Left renal pelvis (tissue), 4 donors: ENCODE measurements at regions not wholly inside any gene's neighbourhood (a gene's known extent, or its start where the extent isn't known, plus 50 kb on each side); places are given as distances from the start of the nearest gene placed in this dataset.

ENCODE experiments used
- DNase-seq, 4 donors: peaks; one replicate each; pipeline ENCODE4 v3.0.0-alpha.2; 2013; ENCODE audit warnings: low read depth in 4 of 4, low spot score in 3 of 4

DNA sequence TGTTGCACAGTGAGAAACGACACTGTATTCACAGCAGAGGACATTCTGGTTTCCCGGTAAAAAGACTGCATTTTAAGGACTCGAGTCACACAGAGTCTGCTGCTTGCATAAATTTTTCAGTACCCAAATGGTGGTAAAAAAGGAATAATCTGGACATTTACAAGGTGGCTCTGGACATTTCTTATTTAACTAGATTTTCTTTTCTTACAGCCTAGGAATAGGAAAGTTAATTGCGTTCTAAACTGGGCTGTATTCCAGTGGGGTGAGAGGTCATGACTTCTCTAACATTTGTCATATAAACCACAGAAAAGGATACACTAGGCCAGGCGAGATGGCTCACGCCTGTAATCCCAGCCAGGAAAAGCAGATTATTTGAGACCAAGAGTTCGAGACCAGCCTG is 237.5 kb upstream of the KLF6 start:
- no peak for DNase-seq

DNA sequence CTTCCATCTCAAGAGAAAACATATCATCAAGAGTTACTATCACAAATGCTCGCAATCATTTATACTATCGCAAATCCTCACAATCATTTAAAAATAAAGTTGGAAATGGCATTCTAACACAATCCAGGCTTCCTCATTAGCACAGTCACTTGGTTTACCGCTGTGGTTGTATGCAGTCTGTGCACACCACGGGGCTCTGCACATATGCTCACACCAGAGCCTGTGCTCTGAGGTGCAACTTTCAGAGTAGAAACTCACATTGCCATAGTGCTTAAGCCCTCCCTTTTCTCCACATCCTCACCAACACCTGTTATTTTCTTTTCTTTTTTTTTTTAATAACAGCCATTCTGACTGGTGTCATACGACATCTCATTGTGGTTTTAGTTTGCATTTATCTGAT is 235.6 kb upstream of the KLF6 start:
- no peak for DNase-seq

DNA sequence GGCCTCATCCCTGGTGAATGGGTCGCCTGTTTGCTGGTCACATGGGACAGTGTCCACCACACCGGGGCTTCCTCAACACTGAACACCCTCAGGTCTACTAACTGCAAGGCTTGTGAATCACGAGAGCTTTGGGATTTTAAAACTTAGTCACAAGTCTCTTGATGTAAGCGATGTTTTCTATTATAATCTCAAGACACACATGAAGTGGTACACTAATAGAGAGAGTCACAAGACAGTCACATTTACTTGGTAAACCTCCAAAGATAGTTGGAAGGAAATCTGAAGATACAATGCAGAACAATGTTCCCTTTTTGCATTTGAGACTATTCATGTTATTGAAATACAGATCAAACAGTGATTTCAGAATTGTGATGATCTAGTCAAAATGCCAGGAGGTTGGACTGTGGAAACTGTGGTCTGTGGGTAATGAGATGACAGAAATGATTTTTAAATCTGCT is 233.1 kb upstream of the KLF6 start:
- no peak for DNase-seq

DNA sequence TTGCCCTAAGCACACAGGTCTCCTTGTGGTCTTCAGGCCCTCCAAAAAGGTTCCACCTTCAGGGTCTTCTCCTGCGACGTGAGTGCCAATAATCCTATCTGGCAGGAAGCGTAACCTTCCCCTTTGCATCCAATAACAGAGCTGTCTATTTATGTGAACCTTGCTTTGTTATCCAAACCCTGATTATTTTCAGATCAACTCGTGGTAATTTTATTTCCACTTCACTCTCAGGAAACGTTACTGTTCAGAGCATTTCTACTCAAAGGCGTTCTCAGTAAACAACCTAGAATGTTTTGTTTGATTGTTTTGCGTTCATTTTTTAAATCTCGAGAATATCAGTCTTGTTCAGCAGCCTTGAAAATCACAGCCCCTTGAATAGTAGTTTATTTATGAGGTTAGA is 232.3 kb upstream of the KLF6 start:
- DNase-seq: no peak

DNA sequence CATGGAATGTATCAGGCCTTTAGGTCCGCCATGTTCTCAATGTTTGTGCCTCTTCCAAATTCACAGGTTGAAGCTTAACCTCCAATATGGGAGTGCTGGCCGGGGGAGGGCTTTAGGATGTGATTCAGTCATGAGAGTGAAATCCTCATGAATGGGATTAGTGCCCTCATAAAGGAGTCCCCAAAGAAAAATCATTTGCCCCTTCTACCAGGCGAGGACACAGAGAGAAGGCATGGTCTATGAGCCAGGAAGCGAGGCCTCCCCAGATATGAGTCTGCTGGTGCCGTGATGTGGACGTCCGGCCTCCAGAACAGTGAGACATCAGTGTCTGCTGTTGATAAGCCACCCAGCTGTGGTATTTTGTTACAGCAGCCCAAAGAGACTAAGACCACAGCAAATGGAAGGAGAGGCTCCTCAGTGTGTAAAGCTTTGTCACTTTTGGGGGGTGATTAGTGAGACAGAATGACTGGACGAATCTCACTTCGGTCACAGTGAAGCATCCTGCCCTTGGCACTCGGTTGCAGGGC is 231.3 kb upstream of the KLF6 start:
- no peak for DNase-seq

DNA sequence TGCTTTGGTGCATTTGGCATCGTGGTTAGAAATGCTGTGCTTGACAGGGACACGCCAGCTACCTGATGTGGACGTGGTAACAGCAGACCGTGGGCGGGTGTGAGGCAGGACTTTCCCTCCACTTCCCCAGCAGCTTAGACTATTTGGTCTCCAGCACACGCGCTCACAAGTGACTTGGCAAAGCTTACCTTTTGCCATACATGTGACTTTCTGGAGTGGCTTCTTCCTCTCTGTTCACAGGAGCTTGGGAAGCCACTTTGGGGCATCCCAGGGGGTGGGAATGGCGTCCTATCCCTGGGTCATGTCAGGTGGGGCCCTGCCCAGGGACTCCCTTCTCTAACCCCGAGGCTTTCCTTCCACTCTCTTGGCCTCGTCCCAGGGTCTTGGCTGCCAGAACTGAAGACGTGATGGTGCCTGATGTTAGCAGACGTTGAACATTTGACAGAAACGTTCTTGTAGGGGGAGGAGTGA is 228.7 kb upstream of the KLF6 start:
- no peak for DNase-seq

DNA sequence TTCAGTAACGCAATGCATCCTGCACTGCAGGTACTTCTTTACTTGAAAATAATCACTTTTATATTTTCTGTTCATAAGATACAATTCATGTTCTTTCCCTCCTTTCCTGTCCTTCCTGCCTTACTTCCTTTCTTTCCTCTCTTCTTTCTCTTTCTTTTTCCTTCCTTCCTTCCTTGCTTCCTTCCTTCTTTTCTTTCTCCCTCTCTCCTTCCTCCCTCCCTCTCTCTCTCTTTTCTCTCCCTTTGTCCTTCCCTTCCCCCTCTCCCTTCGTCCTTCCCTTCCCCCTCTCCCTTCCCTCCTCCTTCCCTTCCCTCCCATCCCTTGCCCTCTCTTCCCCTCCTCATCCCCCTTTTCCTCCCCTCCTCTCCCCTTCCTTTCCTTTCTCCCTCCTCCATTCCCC is 227.8 kb upstream of the KLF6 start:
- no peak for DNase-seq

DNA sequence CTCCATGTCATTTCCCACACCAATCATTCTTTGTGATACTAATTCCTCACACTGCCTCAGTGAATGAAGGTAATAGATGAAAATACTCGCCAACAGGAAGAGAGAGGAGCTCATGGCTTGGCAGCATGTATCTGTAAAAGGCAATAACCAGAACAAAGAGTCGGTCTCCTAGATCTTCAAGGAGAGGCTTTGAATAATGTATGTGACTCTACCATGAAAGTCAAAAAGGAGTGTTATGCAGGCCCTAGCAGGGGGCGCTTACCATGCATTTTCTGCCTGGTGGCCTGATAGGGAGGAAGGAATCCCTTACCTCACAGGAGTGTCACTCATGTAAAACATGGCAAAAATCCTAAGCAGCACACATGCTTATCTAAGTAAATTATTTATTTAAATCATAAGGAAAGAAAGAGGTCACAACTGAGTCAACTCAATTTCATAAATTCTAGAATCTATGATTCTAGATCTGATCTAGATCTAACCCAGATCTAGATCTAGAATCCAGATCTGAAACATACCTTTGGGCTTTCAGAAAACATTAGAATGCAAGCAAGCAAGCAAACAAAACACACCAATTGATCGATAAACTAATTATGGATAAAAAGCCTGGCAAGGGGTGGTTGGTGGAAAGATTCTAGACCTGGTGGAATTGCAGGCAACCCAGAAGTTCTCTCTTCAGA is 226.3 kb upstream of the KLF6 start:
- DNase-seq: no peak

DNA sequence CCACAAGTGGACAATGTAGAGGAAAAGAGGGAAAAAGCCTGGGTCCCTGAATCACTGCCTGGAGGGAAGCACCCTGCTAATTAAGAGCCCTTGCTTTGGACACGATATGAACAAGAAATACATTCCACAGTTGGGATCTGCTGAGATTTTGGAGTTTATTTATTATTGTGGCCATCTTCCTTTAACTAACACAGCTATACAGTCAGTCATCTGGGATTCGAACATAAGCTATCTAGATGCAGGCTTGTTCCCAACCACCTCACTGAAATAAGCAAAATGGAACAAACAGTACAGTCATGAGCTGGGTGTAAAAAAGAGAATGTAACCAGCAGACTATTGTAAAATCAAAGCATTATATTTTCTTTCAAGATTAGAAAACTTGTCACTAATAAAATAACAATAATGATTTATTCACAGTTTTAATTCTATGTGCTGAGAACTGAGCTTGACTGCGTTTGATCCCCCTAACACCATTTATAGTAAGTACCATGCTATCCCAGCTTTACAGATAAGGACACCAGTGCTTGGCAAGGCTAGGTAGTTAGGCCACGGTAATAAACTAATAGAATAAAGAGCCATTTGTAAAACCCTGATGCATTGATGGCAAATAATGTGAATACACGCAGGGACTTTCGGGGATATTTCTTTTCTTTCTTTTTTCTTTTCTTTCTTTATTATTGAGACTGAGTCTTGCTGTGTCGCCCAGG is 223.8 kb upstream of the KLF6 start:
- no peak for DNase-seq

DNA sequence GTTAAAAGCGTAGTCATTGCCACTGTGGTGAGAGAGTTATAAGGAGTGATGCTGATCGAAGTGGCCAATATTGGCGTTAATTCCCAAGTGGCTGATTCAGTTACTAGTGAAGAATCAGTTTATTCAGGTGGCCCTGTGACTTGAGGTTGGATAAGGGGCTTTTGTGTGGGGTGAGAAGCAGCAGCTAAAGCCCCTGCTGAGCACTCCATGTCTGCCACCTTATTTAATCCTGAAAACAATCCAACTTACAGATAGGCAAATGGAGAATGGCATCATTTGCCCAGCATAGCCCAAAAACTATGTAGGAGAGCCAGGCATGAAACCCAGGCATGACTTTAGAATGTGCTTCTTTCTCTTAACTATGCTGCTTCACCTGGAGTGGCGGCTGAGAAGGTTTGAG is 222.8 kb upstream of the KLF6 start:
- DNase-seq: no peak

DNA sequence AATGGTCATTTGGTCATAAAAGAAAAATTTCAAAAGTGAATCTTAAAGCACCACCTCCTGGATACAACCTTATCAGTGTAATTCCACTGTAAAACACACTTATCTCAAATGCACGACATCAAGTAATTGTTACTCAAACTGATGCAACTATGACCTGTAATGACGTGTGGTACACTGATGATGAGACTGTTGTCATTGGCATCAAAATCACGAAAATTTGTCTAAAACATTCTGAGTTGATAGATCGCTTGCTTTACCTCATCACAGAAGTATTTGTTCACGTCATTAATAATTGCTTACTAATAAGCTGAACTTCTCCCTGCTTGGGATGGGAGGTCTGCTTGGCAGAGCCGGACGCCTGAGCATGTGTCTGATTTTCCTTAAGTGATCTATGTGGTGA is 221.8 kb upstream of the KLF6 start:
- no peak for DNase-seq

DNA sequence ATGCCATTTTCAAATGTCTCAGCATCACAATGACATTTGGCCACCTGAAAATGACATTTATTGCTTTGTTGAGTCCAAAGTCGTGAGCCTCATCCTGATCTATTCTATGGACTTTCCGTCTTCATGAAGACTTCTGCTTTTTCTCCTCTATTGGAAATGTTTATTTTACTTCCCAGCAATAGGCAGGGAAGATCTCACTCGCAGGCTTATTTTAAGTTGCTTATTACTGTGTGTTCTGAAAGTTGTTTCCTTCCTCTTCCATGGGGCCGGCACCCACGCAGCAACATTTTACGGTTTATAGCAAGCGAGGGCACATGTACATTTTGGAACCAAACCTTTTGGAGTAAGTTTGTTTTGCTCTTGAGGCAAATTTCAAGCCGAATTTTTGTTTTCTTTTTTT is 221.0 kb upstream of the KLF6 start:
- no peak for DNase-seq

DNA sequence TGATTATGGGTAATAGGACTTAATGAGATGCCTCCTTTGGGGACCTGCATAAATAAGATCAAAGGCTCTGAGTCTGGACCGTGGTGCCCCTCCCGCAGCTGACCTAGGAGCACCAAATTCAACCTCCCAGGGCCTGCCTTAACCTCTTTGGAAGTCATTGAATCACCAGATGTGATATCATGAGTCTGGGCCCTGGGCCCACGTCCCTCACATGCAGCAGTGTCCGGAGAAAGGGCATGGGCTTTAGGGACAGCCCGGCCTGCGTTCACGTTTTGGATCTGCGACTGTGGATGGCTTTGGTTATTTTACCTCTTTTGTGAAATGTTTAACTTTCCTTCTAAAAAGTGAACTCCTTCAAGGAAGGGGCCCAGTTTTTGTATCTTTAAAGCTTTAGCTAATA is 220.0 kb upstream of the KLF6 start:
- no peak for DNase-seq

DNA sequence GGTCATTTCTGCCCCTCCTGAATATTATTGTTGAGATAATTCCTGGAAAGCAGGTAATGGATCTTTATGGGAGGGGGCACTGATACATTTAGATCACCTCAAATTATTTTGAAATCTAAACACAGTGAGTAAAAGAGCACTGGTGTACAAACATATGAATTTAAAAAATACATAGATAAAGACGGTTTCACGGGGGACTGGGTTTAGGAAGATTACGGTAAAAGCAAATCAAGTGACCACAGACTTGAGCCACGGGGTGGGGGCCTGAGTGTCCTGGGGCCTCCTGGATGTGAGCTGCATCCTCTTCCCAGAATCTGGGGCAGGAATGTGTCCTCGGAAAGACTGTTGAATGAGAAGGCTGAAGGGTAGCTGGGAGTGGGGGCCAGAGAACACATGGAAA is 219.1 kb upstream of the KLF6 start:
- DNase-seq: no peak

DNA sequence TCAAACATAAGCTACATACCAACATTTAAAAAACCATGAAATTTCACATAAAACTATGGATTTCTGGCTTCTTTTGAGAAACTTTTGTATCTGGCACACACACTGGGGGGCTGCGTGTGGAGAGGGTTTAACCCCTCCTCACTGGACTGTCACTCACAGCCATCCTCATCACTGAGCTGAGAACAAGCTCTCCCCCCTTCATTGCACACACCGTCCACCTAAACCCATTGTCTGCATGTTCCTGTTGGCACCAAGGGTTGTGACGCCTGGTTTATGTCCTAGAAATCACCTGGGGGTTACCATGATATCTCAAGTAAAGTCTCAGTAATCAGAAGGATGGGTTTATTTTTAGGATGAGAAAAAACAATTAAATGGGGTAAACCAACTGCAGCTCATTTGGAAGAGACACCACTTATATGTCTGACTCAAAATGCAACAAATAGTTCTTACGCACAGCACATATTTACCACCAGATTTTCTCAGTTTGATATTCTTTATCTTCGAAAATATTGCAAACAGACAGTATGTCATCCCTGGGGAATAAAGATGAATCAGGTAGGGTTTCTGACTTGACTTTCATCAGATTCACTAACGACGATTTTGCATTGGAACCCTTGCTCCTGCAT is 218.5 kb upstream of the KLF6 start:
- DNase-seq: no peak

DNA sequence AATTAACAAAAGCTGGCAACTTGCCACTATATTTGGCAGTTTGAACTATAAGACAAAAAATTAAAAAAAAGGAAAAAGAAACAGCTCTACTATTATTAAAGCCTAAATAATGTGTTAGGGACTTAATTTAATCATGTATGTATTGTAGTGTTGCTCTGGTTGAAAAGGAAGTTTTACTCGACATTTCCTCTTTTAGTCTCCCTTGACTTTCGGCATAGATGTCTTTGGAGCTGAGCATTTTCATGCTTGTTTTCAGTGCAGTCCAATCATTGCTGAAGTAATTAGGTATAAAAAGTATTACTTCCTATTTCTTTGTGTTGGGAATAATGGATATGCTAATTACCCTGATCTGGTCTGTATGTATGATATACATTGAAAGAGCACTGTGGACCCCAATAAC is 216.8 kb upstream of the KLF6 start:
- no peak for DNase-seq

DNA sequence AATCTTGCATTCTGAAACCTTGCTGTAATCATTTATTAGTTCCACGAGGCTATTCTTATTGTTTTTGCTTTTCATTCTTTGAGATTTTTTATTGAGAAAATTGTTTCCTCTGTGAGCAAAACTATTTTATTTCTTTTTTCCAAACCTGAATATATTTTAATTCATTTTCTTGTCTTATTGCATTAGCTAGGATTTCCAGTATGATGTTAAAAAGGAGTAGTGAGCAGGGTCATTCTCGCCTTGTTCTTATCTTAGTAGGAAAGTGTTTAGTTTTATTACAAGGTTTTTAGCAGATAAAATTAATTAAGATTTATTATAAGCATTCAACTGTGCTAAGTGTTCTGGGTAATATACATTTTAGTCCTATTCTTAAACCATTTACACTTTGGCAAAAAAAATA is 214.6 kb upstream of the KLF6 start:
- DNase-seq: no peak

DNA sequence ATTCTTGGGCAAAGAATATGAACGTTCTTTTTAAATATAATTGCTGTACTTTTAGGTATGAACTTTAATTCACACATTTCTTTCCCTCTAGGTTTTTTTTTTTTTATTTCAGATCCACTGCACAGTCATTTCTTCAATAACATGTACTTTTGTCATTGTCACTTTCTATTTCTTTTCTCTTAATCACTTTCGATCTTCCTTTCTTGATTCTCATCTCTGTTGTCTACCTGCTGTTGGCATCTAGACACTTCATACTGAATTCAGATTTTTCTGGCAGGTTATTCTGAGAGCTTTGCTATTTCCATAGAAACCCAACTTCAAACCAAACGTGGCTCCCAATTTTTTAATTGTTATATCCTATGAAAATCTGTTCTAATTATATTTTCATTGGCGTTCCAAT is 211.7 kb upstream of the KLF6 start:
- no peak for DNase-seq

DNA sequence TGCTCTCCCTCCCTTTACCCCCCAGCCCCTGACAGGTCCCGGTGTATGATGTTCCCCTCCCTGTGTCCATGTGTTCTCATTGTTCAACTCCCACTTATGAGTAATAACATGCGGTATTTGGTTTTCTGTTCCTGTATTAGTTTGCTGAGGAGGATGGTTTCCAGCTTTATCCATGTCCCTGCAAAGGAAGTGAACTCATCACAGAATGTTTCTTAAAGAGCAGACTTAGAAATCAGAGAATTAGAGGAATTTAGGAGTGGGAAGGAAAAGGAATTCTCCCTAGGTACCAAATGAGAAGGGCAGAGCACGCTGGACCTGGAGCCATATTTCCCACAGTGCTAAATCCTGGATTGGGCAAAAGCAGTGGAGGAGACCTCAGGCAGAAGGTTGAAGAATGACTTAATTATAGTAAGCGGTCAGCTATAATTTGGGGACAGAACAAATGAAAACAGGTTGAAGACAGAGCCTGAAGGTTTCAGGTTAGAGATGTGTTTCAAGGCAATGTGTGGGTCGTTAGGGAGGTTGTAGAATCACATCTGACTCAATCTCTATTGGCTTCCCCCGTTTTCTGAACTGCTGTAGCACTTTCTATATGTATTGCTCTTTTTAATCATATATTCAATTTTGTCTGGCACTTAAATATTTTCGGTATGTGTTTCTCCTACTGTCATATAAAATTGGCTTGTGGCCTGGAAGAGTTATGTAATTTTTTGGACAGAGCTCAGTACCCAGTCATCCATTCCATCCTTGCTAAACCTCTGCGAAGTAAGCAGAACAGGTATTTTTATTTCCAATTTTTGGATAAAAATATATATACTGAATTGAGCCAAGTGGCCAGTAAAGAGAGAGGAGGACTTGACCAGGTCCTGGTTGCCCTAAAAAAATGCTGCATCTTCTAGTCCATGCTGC is 210.5 kb upstream of the KLF6 start:
- no peak for DNase-seq

DNA sequence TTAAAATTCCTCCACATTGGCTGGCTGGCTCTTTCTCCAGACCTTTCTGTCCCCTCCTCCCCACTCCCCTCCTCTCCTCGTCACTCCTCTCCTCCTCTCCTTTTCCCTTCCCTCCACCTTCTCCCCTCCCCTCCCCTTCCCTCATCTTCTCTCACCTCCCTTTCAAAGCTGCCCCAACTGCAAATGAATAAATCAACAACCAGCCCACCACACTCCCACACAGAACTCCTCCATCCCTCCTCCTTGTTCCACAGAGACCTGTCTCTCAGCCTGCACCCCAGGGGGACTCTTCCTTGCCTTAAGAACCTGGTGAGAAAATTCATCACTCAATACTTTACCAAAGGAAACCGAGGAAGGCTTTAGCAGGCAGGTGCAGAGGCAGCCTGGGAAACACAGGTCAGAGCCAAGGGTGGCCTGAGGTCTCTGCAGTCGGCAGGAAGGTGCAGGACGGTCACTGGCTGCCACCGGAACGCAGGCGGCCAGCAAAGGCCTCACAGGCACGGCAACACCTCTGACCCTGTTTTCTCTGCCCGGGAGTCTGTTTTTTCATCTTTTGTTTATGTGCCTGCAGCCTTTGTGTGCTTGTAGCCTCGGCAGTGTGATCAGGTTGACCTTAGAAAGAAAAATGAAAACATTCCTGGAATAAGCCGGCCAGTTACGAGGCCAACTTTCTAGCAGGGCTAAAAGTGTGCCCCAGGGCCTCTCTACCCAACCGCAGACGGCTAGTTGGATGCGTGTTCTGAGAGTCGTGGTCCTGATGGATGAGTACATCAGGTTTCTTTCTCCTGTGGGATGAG is 207.6 kb upstream of the KLF6 start:
- DNase-seq: no peak
